H1 (cell line): ENCODE measurements at regions not wholly inside any gene's neighbourhood (a gene's known extent, or its start where the extent isn't known, plus 50 kb on each side); places are given as distances from the start of the nearest gene placed in this dataset.

ENCODE experiments used
- SRF ChIP-seq: IDR thresholded peaks from 2 replicates; pipeline ENCODE4 v1.6.1; 2011; ENCODE audit warnings: mild to moderate bottlenecking, low read depth, low read length, moderate library complexity
- TF ChIP-seq, protein P1 (sequence below): fragments of 300-600 bp; sonication (generic); IDR thresholded peaks from 2 replicates; pipeline ENCODE4 v1.7.1; 2012; ENCODE audit warnings: low read length, moderate library complexity, mild to moderate bottlenecking, inconsistent platforms; ENCODE audit not compliant: insufficient replicate concordance

DNA sequence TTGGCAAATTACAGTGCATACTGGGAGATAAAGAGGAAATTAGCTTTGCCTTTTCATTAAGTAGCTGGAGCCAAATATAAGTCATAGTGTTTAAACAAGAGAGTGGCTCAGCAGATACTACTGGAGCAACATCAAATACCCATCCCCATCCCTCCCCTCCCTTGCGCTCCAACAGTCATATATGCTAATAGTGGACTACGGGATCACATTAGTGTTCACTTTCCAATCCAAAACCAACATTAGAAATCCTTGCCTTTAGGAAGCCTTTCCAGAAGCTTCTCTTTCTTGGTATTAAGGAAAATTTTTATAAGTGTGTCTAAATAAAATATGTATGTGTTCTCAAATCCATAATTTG is 1669.3 kb downstream of the SUCLG1 start (continued):
- TF ChIP-seq, protein P1, sequence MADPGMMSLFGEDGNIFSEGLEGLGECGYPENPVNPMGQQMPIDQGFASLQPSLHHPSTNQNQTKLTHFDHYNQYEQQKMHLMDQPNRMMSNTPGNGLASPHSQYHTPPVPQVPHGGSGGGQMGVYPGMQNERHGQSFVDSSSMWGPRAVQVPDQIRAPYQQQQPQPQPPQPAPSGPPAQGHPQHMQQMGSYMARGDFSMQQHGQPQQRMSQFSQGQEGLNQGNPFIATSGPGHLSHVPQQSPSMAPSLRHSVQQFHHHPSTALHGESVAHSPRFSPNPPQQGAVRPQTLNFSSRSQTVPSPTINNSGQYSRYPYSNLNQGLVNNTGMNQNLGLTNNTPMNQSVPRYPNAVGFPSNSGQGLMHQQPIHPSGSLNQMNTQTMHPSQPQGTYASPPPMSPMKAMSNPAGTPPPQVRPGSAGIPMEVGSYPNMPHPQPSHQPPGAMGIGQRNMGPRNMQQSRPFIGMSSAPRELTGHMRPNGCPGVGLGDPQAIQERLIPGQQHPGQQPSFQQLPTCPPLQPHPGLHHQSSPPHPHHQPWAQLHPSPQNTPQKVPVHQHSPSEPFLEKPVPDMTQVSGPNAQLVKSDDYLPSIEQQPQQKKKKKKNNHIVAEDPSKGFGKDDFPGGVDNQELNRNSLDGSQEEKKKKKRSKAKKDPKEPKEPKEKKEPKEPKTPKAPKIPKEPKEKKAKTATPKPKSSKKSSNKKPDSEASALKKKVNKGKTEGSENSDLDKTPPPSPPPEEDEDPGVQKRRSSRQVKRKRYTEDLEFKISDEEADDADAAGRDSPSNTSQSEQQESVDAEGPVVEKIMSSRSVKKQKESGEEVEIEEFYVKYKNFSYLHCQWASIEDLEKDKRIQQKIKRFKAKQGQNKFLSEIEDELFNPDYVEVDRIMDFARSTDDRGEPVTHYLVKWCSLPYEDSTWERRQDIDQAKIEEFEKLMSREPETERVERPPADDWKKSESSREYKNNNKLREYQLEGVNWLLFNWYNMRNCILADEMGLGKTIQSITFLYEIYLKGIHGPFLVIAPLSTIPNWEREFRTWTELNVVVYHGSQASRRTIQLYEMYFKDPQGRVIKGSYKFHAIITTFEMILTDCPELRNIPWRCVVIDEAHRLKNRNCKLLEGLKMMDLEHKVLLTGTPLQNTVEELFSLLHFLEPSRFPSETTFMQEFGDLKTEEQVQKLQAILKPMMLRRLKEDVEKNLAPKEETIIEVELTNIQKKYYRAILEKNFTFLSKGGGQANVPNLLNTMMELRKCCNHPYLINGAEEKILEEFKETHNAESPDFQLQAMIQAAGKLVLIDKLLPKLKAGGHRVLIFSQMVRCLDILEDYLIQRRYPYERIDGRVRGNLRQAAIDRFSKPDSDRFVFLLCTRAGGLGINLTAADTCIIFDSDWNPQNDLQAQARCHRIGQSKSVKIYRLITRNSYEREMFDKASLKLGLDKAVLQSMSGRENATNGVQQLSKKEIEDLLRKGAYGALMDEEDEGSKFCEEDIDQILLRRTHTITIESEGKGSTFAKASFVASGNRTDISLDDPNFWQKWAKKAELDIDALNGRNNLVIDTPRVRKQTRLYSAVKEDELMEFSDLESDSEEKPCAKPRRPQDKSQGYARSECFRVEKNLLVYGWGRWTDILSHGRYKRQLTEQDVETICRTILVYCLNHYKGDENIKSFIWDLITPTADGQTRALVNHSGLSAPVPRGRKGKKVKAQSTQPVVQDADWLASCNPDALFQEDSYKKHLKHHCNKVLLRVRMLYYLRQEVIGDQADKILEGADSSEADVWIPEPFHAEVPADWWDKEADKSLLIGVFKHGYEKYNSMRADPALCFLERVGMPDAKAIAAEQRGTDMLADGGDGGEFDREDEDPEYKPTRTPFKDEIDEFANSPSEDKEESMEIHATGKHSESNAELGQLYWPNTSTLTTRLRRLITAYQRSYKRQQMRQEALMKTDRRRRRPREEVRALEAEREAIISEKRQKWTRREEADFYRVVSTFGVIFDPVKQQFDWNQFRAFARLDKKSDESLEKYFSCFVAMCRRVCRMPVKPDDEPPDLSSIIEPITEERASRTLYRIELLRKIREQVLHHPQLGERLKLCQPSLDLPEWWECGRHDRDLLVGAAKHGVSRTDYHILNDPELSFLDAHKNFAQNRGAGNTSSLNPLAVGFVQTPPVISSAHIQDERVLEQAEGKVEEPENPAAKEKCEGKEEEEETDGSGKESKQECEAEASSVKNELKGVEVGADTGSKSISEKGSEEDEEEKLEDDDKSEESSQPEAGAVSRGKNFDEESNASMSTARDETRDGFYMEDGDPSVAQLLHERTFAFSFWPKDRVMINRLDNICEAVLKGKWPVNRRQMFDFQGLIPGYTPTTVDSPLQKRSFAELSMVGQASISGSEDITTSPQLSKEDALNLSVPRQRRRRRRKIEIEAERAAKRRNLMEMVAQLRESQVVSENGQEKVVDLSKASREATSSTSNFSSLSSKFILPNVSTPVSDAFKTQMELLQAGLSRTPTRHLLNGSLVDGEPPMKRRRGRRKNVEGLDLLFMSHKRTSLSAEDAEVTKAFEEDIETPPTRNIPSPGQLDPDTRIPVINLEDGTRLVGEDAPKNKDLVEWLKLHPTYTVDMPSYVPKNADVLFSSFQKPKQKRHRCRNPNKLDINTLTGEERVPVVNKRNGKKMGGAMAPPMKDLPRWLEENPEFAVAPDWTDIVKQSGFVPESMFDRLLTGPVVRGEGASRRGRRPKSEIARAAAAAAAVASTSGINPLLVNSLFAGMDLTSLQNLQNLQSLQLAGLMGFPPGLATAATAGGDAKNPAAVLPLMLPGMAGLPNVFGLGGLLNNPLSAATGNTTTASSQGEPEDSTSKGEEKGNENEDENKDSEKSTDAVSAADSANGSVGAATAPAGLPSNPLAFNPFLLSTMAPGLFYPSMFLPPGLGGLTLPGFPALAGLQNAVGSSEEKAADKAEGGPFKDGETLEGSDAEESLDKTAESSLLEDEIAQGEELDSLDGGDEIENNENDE, result no peak
- TF ChIP-seq SRF, result no peak
